HG03378 (cell line): ENCODE measurements at regions not wholly inside any gene's neighbourhood (a gene's known extent, or its start where the extent isn't known, plus 50 kb on each side); places are given as distances from the start of the nearest gene placed in this dataset.

Experiments used
- ATAC-seq: cut with Tn5 transposase; IDR thresholded peaks from one replicate; pipeline ENCODE4 v1.9.1; 2021; ENCODE audit warnings: mild to moderate bottlenecking, moderate library complexity; ENCODE audit not compliant: unreplicated experiment

DNA sequence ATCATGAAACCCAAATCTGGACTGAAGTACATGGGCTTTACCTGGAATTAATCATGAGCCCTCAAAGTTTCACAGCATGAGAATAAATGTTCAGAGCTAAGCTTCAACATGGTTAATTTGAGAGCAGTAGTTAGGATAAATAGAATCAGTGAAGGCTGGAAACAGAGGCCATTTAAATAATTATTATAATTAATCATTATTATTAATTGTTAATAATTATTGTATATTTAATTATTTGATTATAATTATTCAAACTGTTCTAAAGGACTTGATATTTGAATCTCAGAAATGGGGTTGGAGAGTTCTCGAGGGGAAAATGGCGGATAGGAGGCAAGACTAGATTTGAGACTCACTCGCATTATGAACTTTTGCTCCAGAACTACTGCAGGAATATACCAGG, 119.6 kb upstream of the ITGA1 start:
- ATAC-seq: no peak

DNA sequence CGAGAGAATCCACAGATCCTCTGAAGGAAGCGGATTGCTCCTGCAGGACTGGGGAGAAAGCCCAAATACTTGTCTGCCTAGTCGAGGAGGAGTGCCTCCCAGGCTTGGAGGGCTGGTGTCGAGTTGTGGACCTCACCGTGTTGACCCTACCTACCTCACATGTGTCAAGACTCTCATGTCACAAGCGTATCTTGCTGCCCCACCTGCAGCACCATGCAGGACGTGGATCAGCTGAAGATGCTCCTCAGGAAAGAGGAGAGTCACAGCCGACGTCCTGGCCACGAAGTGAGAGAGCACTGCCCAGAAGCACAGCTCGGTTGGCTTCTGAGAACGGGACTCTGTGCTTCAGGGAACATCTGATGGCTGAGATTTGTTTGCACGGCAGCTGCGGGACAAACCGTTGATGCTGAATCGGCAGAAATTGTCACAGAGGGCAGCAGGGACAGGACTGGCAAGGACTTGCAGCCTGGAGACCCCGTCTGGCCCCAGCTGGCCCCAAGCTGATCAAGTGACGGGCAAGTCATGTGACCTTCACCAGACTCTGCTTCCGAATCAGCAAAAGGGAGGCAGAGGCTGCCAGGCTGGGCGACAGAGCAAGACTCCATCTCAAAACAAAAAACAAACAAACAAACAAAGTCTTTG, 119.1 kb upstream of the ITGA1 start:
- no peak for ATAC-seq

DNA sequence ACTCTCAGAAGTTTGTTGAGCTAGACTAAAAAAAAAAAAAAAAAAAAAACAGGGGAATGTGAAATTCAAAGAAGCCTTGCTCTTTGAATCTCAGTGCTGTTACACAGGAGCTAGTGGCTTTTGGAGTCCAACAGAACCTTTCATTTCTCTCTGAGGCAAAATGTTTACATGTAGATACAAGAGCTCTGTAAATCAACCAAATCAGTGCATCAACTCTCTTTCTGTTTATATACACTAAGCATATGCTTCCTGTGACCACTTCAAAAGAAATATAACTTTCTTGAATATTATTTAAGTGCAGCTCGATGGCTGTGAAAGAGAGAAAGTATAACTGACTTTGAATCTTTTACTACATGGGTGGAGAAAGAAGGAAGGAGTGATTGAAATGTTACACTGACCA, 115.3 kb upstream of the ITGA1 start:
- ATAC-seq: no peak

DNA sequence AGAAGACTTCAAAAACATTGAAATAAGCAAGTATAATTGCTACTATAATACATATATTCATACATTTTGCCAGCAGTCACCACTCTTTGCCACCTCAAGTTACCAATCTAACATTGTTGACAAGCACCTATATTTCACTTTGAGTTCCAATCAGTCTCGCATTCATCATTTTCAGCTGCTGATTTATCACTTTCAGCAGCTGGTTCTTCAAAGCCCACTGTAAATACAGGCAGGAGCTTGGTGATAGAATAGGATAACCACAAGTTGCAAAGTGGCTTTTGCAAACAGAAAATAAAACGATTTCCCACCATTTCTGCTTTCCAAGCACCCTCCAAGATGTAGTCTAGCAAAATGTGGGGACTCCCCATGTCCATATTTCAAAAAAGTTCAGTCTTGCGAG, 114.2 kb upstream of the ITGA1 start:
- ATAC-seq: no peak

DNA sequence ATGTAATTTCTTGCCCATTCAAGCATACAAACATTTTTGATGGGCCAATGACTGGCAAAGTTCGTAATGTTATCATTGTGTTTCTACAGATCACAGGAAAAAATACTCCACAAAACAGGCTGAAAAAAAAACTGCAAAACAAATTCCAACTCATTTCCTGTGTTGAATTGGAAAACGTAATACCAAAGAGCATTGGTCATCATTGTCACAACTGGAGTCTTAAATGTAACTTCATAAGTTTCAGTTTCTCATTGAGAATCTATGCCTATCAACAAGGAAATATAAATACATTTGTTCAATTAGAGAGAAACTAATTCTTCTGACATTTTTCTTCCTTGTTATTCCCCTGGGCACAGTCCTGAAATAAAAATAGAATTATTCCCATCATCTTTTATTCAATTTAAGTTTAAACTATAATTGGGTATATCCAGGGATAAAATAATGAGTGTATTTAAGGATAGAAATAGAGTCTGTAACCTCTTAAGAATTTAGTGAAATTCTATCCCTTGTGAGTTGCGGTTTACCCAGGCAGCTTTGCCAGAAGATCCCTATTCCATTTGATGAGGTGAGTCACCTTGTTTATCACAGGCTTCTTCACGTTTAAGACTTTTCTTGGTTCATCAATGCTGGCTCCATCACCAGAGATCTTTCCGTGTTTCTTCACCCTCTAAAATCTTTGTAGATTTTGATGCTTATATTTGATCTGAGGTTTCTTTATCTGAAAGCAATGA, 112.7 kb upstream of the ITGA1 start:
- ATAC-seq: no peak

DNA sequence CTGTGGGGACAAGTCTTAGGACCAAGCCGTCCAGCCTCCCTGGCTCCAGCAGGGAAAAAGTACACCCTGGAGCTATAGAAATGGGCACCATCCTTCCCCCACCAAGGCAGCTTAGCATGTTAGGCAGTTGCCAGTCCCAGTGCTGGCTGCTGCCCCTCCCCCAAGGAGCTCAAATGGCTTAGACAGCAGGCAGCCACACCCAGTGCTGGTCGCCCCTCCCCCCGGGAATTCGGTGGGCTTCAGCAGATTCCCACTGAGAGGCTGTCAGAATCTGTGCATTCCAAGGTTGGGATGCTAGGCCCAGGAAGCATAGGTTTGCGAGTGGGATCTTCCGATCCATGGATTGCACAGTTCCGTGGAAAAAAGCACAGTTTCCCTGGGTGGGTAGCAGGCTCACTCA, 105.2 kb upstream of the ITGA1 start:
- ATAC-seq: no peak

DNA sequence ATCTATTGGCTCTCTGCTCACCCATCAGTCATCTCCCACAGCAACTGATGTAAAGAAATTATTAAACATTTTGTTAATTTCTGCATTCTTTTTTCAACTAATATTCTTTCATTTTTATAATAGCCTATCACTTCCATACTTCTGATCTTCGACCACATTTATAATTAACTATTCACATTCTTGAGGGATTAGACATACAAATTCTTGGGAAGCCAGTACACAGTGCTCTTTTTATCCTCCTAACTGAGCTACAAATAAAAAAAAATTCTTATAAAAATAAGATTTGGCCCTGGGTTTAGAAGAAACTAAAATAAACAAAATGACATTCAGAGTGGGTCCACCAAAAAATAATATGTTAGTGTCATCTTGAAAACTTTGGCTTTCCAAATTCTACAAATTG, 103.7 kb upstream of the ITGA1 start:
- no peak for ATAC-seq

DNA sequence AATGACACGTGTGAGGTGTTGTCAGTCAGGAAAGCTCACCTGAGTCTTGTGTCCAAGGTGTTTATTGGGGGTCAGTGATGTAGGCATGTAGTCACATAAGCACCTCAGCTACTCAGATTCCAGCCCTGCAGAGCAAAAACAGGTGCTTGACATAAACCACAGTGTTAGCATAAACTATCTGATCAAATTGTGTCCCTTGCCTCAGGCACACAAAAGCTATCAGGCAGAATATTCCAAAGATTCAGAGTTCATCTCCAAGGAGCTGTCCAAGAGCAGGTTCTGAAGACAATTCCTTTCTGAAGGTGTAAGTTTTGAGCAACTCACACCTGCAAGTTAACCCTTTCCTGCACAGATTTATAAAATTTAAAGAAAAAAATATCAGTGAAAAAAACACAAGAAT, 102.2 kb upstream of the ITGA1 start:
- no peak for ATAC-seq

DNA sequence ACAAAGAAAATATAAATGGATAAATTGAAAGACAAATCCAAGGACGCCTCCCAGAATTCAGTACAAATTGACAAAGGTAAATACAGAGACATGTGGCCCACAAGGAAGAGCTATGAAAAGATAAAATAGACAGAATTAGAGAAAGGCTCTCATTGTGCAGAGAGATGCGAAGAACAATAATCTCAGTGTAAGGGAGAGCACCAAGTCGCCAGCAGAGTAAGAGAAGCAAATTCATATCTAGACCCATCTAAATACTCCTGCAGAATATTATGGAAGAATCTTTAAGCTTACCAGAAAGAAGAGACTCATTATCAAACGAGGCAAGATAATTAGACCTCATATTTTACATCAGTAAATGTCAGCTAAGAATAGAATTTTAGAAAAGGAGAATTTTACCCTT, 101.7 kb upstream of the ITGA1 start:
- no peak for ATAC-seq

DNA sequence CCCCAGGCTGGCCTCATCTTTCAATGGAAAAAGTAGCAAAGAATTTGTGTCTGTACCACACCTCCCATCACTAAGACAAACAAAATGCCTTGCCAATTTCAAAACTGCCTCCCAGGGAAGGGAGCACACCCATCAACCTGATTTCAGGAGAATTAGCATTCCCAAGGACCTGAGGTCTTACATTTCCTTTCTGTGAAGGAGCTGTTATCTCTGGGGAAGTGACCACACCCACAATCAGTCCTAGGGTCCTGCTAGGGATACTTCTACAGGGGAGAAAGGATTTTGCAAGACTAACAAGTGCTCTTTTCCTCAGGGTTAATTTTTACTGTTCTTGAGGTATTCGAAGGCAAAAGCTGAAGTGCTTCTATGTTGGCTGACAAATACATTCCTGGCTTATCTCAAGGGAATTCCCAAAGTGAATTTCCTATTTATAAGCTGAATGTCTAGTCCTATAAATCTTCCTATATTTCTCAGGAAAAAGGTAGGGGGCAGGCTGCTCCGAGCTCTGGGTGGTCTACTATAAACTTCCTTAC, 97.4 kb upstream of the ITGA1 start:
- no peak for ATAC-seq

DNA sequence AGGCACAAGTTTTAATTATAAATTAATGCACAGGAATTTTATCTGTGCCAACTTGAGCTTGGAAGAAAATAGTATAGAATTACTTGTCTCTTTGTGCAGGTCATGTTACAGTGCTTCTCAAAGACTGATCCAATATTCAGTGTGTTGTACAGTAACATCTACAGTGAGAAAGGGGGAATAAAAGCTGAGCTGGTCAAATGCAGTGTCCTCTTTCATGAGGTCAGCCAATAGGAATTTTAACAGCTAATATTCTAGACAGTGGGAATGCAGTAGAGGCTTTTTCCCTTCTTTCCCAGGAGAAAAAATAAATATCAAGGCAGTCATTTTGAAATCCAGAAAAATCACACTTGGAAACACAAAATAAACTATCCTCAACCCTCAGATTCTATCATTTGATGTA, 95.7 kb upstream of the ITGA1 start:
- ATAC-seq: no peak

DNA sequence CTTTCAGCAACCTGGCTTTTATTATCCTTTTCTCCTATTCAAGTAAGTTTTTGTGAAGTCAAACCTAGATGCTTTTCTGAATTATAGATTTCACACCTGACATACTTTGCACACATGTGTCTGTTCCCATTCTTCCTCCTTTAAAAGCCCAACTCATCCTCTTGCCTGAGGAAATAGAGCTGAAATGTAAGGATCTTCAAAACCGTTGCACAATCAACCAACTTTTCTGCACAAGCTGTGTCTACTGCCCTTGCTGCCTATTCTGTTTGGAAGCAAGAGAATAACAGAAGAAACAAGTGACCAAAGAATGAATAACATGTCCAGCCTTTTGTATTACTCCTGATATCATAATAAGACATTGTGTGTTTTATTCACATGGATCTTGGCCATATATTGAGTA, 95.1 kb upstream of the ITGA1 start:
- no peak for ATAC-seq

DNA sequence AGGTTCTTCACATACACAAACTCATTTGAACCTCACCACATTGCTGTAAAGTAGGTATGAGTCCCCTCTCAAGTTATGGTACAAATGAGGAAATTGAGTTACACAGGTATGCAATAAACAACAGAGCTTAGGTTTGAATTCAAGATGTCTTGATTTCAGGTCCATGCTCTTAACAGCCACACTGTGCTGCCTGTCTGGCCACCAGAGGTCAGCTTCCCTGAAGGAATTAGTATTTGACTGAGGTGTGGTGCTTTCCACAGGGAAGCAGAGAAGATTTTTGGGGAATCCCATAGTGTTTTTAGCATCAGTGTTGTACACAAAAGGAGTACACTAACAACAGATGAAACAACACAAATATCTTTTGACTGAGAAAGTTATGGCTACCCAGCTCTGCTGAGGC, 94.4 kb upstream of the ITGA1 start:
- ATAC-seq: peak; percentile 79

DNA sequence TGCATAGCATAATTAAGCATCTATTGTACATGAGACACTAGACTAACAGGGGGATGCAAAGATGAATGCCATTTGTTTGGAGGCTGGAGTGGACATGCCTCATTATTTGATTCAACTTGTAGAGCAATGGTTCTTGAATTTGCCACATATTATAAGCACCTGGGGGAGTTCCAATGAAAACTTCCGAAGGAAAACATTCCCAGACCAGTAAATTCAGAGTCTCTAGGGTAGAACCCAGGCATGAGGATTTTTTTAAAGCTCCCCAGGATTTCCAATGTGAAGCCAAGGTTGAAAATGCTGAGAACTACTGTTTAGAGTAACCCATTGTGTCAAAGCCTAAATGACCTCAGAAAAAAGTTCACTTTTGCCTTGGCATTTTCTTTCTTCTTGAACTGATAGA, 93.9 kb upstream of the ITGA1 start:
- no peak for ATAC-seq

DNA sequence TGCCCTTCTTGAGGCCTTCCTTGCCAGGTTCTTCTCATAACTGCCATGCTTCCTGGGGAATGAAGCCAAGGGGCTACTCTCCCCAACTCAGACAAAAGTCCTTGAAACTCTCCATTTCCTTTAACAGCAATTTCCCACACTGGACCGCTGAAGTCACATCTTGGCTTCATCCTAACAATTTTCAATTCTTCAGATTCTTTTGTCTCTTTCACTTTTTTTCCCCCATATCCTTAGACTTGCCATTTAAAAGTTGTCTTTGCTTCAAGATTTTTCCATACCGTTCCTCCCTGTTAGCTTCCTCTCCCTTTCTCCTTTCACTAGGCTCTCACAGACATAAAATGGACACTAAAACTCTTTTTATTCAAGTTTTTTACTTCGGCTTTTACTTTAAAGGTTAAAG, 93.1 kb upstream of the ITGA1 start:
- ATAC-seq: no peak

DNA sequence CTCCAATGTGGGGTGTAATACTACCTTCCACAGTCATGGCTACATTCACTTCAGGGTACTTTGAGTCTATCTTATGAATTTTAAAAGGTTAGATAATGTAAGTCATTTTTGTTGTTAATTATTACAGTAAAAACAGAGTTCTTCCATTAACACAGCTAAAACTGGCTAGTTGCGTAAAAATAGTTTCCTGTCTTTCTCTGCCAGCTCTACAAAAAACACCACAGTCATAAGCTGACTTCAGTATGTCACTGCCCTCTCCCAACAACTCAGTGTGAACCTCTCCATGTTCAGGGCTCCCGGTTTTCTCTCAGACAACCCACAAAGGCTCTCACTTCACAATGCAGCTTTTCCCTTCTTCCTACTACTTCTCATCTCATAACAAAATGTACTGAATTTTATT, 84.8 kb upstream of the ITGA1 start:
- ATAC-seq: no peak

DNA sequence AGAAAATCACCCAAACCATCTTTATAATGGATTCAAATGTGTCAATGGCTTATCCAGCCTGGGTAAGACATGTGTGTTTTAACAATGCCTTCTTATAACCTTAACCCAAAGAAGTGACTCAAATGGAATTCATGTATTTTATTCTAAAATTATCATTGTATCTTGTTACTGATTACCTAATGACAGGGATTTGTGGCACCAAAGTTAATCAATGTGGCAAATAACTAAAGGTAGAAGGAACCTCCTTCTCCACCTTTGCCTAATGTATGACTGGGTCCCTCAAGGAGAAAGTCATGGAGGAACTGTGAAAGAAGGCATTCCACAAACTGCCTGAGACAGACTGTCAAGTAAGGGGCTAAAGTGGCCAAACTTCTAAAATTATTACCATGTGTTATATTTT, 84.4 kb upstream of the ITGA1 start:
- no peak for ATAC-seq

DNA sequence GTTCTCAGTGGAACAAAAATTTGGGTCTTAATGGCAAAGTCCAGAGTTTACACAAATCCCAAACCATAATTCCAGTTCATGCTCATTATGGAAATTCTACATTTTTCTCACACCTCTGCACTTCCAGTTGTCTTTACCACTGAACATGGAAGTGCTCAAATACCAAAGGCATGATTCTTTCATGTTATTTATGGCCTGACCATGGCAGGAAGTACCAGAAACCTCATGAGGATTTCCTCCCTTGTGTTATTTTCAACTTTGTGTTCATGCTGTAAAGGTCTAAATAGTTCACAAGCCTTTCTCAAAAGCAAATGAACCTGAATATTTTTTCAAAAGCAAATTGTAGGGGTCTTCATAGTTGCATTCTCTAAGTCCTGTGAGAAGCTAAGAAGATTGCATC, 82.0 kb upstream of the ITGA1 start:
- no peak for ATAC-seq

DNA sequence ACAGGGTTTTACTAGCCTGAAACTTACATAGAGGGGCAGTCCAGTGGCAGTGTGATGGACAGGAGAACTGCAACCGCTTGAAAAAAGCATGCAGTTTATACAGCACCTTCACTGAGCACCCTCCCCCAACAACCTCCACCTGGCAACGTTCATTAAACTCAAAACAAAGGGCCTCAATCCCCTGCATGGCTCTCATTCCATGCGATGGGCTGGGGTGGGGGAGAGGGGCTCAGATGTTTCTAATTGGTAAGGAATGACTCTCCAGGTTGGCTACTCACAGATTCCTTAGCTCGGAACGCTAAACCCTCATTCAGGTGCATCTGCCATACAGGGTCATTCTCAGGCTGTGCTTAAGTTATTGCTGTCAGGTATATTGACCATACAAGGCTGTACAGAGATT, 80.9 kb upstream of the ITGA1 start:
- no peak for ATAC-seq

DNA sequence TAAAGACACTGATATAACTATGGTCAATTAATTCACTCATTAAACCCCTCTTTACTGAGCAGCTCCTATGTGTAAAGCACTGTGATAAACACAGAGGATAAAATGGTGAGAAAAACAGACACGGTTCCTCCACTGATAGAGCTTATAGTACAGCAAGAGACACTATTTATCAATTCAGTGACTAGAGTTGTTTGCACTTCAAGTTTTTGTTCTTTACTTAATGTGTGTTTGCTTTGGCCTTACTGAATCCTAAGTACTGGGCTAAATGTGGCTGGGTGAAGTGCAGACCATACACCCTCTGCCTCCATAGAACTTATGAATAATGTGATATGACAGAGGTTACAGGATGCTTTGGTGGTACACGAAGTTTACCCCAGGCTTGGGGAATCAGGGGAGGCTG, 80.1 kb upstream of the ITGA1 start:
- ATAC-seq: no peak

DNA sequence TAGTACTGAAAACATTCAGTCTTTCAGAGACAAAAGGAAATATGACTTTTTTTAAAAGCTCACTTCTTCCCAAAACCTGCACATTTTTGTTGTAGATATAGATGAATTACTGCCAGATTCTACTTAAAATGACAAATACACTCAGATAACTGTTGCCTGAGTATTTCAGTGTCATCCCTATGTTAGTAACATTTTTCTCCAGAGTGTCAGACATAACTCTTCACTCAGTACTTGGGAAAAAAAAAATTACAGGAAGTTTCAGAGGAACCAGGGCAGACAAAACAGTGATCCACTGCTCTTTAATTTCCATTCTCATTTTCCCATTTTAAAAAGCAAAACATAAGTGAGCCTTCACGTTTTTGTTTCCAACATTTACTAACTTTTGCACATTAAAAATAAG, 79.3 kb upstream of the ITGA1 start:
- ATAC-seq: no peak

DNA sequence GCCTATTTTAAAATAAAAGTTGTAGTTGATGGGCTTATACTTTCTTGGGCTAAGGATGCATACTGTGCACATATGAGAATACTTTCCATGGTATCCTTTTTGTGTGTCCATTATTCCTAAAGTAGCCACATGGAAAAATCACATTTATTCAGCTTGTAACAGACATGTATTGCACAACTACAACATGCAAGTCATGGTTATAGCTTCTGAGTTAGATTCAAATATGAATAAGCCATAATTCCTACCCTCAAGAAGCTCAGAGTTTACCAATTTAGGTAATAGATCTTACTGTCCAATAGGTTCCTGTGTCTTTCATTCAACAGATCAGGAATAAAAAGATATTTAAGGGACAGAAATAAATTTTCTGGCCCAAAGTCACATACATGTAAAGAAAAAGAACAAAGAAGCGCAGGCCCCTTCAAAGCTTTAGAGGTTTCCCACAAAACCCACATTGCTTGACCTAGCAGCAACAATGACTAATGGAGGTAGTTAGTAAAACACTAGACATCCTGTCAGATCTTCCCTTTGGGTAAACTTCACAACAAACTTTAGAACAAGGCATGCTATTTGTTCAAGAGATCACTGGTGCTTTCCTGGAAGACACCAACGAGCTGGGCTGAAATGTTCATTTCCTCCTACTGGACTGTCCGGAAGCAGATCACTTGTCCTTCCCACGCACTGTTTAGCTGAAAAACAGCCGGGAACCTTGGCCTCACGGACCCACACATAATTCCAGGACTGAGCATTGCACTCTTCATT, 78.4 kb upstream of the ITGA1 start:
- peak; percentile 86 for ATAC-seq
